HCT116 (cell line): ENCODE measurements at regions not wholly inside any gene's neighbourhood (a gene's known extent, or its start where the extent isn't known, plus 50 kb on each side); places are given as distances from the start of the nearest gene placed in this dataset.

Source experiments
- ATAC-seq: fragments of 200-7000 bp; cut with Tn5 transposase; 2 replicates; pipeline ENCODE4 v1.9.1; 2020; ENCODE audit warnings: mild to moderate bottlenecking, moderate library complexity
- BruUV-seq: library from RNA; stranded (reverse); fragments of 400-500 nt; replicated peaks from 2 replicates; lab custom pipeline; 2021; lab: Mats Ljungman, UMichigan
- CTCF ChIA-PET: fragments of 300-600 bp; sonication (Branson Sonifier 250); formaldehyde crosslinking; loops from one replicate; lab custom pipeline; 2021; ENCODE audit warnings: antibody characterized with exemption; lab: Charles Lee
- POLR2A ChIA-PET: fragments of 300-600, 350-600 bp; sonication (Branson Sonifier 250); formaldehyde crosslinking; loops from one replicate; lab custom pipeline; 2021; ENCODE audit warnings: antibody characterized with exemption; lab: Charles Lee
- RAD21 ChIA-PET, 2 experiments: fragments of 300-600 bp; sonication (Branson Sonifier 250); formaldehyde crosslinking; loops; one replicate each; lab custom pipeline; 2023; ENCODE audit warnings: low total read pairs in 2 of 2; ENCODE audit not compliant: uncharacterized antibody in 2 of 2, unreplicated experiment in 2 of 2, low non-redundant PET in 1 of 2; lab: Charles Lee
- DNase-seq: peaks from one replicate; pipeline ENCODE4 v3.0.0-alpha.2; 2010; ENCODE audit warnings: low read depth, low spot score
- H2AFZ ChIP-seq: fragments of 200-600 bp; shearing (Covaris generic), sonication (generic); 2 replicates; pipeline ENCODE4 v1.6.1; 2017; ENCODE audit warnings: low read depth, mixed run types, mixed read lengths, antibody characterized with exemption, low read length; ENCODE audit not compliant: poor library complexity, severe bottlenecking
- H3K27ac ChIP-seq: 2 replicates; pipeline ENCODE4 v1.5.1; 2012; ENCODE audit warnings: low read depth, low read length
- H3K27me3 ChIP-seq: fragments of 200-600 bp; sonication (generic); 2 replicates; pipeline ENCODE4 v1.6.1; 2016; ENCODE audit warnings: mixed run types, low read length, mixed read lengths; ENCODE audit not compliant: insufficient read depth
- H3K36me3 ChIP-seq, 2 experiments: fragments of 200-500 bp in 1 of 2; fragments of 200-600 bp in 1 of 2; sonication (Bioruptor generic) in 1 of 2; sonication (generic) in 1 of 2; 2 replicates each; pipeline versions ENCODE4 v1.5.1 to v1.6.1; 2014 to 2016; ENCODE audit warnings: low read length in 2 of 2, inconsistent platforms in 1 of 2, mixed read lengths in 1 of 2, mixed run types in 1 of 2; ENCODE audit not compliant: insufficient read depth in 2 of 2, control insufficient read depth in 1 of 2
- H3K4me1 ChIP-seq, 2 experiments: fragments of 200-600 bp in 1 of 2; sonication (generic) in 1 of 2; 2 replicates each; pipeline versions ENCODE4 v1.5.1 to v1.6.1; 2012 to 2017; ENCODE audit warnings: low read length in 2 of 2, inconsistent platforms in 1 of 2, mild to moderate bottlenecking in 1 of 2, mixed read lengths in 1 of 2, mixed run types in 1 of 2, moderate library complexity in 1 of 2; ENCODE audit not compliant: insufficient read depth in 2 of 2, control insufficient read depth in 1 of 2
- H3K4me2 ChIP-seq: fragments of 200-600 bp; sonication (generic); 2 replicates; pipeline ENCODE4 v1.6.1; 2017; ENCODE audit warnings: mixed run types, low read length, mixed read lengths
- H3K4me3 ChIP-seq, 2 experiments: fragments of 200-600 bp in 1 of 2; sonication (generic) in 1 of 2; replicated peaks in 1 of 2; 2 replicates each; pipeline ENCODE4 v1.5.1; 2011 to 2016; ENCODE audit warnings: low read length in 2 of 2, control low read depth in 1 of 2, low read depth in 1 of 2, mild to moderate bottlenecking in 1 of 2, mixed read lengths in 1 of 2, mixed run types in 1 of 2
- H3K79me2 ChIP-seq: fragments of 200-600 bp; sonication (generic); 2 replicates; pipeline ENCODE4 v1.6.1; 2017; ENCODE audit warnings: mild to moderate bottlenecking, mixed run types, low read length, moderate library complexity, mixed read lengths; ENCODE audit not compliant: insufficient read depth
- H3K9ac ChIP-seq: fragments of 200-600 bp; sonication (generic); 2 replicates; pipeline ENCODE4 v1.6.1; 2016; ENCODE audit warnings: low read length, mixed read lengths
- H3K9me2 ChIP-seq: fragments of 200-600 bp; sonication (generic), shearing (Covaris generic); 2 replicates; pipeline ENCODE4 v1.6.1; 2017; ENCODE audit warnings: mixed run types, mild to moderate bottlenecking, moderate library complexity; ENCODE audit not compliant: insufficient read depth
- H3K9me3 ChIP-seq, 2 experiments: fragments of 200-500 bp in 1 of 2; fragments of 200-600 bp in 1 of 2; sonication (Bioruptor generic) in 1 of 2; sonication (generic) in 1 of 2; 2 replicates each; pipeline ENCODE4 v1.6.1; 2014 to 2017; ENCODE audit warnings: low read length in 2 of 2, mixed read lengths in 2 of 2, inconsistent platforms in 1 of 2, low read depth in 1 of 2, mild to moderate bottlenecking in 1 of 2, mixed run types in 1 of 2, moderate library complexity in 1 of 2; ENCODE audit not compliant: control insufficient read depth in 1 of 2, insufficient read depth in 1 of 2
- H4K20me1 ChIP-seq: fragments of 200-600 bp; sonication (generic), shearing (Covaris generic); 2 replicates; pipeline ENCODE4 v1.6.1; 2017; ENCODE audit warnings: mixed run types, mild to moderate bottlenecking, moderate library complexity; ENCODE audit not compliant: insufficient read depth
- CEBPB ChIP-seq: IDR thresholded peaks from 2 replicates; pipeline ENCODE4 v1.6.1; 2012; ENCODE audit warnings: low read depth
- EGR1 ChIP-seq: IDR thresholded peaks from 2 replicates; pipeline ENCODE4 v1.6.1; 2012; ENCODE audit warnings: low read depth
- ELF1 ChIP-seq: IDR thresholded peaks from 2 replicates; pipeline ENCODE4 v1.6.1; 2012; ENCODE audit warnings: low read depth, borderline replicate concordance
- EZH2phosphoT487 ChIP-seq: fragments of 200-600 bp; IDR thresholded peaks from 2 replicates; pipeline ENCODE4 v1.6.1; 2018; ENCODE audit warnings: antibody characterized with exemption, borderline replicate concordance
- POLR2A ChIP-seq: IDR thresholded peaks from 2 replicates; pipeline ENCODE4 v1.7.0; 2011; ENCODE audit warnings: borderline replicate concordance; ENCODE audit not compliant: insufficient read depth, insufficient read length; ENCODE audit errors: extremely low read depth
- RAD21 ChIP-seq: IDR thresholded peaks from 2 replicates; pipeline ENCODE4 v1.6.1; 2012; ENCODE audit warnings: low read depth, mild to moderate bottlenecking
- TCF7L2 ChIP-seq: IDR thresholded peaks from 2 replicates; pipeline ENCODE4 v1.7.0; 2011; ENCODE audit warnings: borderline replicate concordance, inconsistent platforms; ENCODE audit not compliant: insufficient read depth, insufficient read length; ENCODE audit errors: extremely low read depth
- YY1 ChIP-seq: IDR thresholded peaks from 2 replicates; pipeline ENCODE4 v1.6.1; 2011; ENCODE audit warnings: low read length, low read depth, moderate library complexity, mild to moderate bottlenecking; ENCODE audit not compliant: insufficient replicate concordance; ENCODE audit errors: extremely low read depth
- ZFX ChIP-seq: fragments of 450-650 bp; IDR thresholded peaks from 2 replicates; pipeline ENCODE4 v1.6.1; 2017
- ZNF274 ChIP-seq: fragments of 200-500 bp; sonication (Bioruptor generic); IDR thresholded peaks from 2 replicates; pipeline ENCODE4 v1.6.1; 2014; ENCODE audit warnings: mild to moderate bottlenecking, low read depth, low read length, inconsistent platforms
- intact Hi-C: fragments of 100-400 bp; cut with micrococcal nuclease; formaldehyde crosslinking; loops from 2 replicates; pipeline ENCODE4 v1.10.0; 2022
- TF ChIP-seq, protein P1 (sequence below): IDR thresholded peaks from 2 replicates; pipeline ENCODE4 v1.6.1; 2012
- TF ChIP-seq, protein P2 (sequence below), 3 experiments: fragments of 200-600 bp in 1 of 3; sonication (generic) in 1 of 3; IDR thresholded peaks in 2 of 3; conservative IDR thresholded peaks in 1 of 3; 2 replicates each; pipeline ENCODE4 v1.5.1; 2012 to 2017; ENCODE audit warnings: low read depth in 2 of 3, low read length in 2 of 3, antibody characterized with exemption in 1 of 3, borderline replicate concordance in 1 of 3, control low read depth in 1 of 3, mild to moderate bottlenecking in 1 of 3, mixed read lengths in 1 of 3, mixed run types in 1 of 3, moderate library complexity in 1 of 3; ENCODE audit not compliant: insufficient read depth in 1 of 3
- TF ChIP-seq, protein P3 (sequence below): IDR thresholded peaks from 2 replicates; pipeline ENCODE4 v1.6.1; 2012
- TF ChIP-seq, protein P4 (sequence below): IDR thresholded peaks from 2 replicates; pipeline ENCODE4 v1.6.1; 2011; ENCODE audit warnings: mild to moderate bottlenecking, low read length, moderate library complexity; ENCODE audit not compliant: insufficient replicate concordance; ENCODE audit errors: extremely low read depth

DNA sequence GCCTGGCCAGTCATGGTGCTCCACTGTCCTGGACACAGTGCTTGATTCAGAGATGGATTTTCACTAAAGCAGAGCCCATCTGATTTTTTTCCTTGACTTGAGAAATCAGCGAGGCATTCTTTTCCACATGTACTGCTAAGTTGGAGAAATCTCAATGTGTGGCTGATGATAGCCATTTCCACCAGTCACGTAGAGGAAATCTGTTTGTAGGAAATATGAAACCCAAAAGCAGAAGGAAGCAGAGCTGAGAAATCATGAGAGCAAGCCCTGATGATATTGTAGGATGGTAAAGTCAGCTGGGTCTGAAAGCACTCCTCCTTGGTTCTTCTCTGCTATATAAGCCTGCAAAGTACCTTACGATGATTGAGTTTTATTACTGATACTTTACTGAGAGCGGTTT is 1233.4 kb downstream of the ROBO2 start:
- ChIA-PET CTCF (no interaction called here), RAD21 (no interaction called here)
- peaks cover 0 to 25% of the 10 kb centered on the region in 2 experiments; a peak in 2 of 4 replicates for H3K9me3 ChIP-seq

DNA sequence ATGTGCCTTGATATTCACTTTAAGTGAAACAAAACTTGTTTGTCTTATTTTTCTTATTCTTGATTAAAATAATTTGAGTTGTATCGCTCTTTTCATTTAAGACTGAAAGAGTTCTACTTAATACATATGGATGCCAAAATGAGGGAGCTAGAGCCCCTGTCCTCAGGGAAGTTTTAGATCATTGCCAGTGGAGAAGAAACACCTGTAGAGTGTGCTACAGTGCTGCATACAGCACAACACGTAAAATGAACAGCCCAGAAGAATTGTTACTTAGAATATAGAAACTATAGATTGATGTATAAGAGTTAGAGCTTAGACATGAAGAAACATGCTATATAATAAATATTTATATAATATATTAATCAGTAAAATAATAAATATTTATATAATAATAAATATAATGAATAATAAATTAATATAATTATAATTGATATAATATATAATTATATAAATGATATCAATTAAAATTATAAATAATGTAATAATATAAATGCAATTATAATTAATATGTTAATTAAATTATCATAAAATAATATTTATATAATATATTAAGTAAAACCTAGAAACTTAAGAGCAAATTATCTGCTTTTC is 1234.7 kb downstream of the ROBO2 start:
- Histone ChIP-seq H3K27ac (no peak overlapping the region), H3K4me3 (no peak overlapping the region), H3K9me3 (peaks cover 4 to 15% of the 10 kb centered on the region in 2 experiments; a peak in 2 of 4 replicates), H4K20me1 (no peaks in the 10 kb centered on the region), H3K9me2 (no peaks in the 10 kb centered on the region), H3K27me3 (no peaks in the 10 kb centered on the region), H3K4me2 (no peak overlapping the region), H2AFZ (no peak overlapping the region), H3K79me2 (no peaks in the 10 kb centered on the region), H3K36me3 (no peaks in the 10 kb centered on the region), H3K9ac (no peak overlapping the region), H3K4me1 (no peaks in the 10 kb centered on the region)
- DNase-seq = no peak
- CTCF ChIA-PET = no interaction called here
- POLR2A ChIA-PET = no interaction called here
- BruUV-seq = no TSS peak
- RAD21 ChIA-PET = no interaction called here
- no peak for ATAC-seq
- intact Hi-C loops = no loop called here
- TF ChIP-seq YY1 (no peak), EGR1 (no peak), ZFX (no peak), POLR2A (no peak), RAD21 (no peak), ZNF274 (no peak), EZH2phosphoT487 (no peak), TCF7L2 (no peak), CEBPB (no peak)
- TF ChIP-seq, protein P1, sequence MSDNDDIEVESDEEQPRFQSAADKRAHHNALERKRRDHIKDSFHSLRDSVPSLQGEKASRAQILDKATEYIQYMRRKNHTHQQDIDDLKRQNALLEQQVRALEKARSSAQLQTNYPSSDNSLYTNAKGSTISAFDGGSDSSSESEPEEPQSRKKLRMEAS = no peak
- TF ChIP-seq, protein P2, sequence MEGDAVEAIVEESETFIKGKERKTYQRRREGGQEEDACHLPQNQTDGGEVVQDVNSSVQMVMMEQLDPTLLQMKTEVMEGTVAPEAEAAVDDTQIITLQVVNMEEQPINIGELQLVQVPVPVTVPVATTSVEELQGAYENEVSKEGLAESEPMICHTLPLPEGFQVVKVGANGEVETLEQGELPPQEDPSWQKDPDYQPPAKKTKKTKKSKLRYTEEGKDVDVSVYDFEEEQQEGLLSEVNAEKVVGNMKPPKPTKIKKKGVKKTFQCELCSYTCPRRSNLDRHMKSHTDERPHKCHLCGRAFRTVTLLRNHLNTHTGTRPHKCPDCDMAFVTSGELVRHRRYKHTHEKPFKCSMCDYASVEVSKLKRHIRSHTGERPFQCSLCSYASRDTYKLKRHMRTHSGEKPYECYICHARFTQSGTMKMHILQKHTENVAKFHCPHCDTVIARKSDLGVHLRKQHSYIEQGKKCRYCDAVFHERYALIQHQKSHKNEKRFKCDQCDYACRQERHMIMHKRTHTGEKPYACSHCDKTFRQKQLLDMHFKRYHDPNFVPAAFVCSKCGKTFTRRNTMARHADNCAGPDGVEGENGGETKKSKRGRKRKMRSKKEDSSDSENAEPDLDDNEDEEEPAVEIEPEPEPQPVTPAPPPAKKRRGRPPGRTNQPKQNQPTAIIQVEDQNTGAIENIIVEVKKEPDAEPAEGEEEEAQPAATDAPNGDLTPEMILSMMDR (IDR thresholded peaks at IDR 0.05 in 2 of 3, conservative IDR thresholded peaks at IDR 0.05 in 1 of 3; ENCODE audit: borderline replicate concordance in 1 of 3, insufficient read depth in 1 of 3, low read depth in 2 of 3, low read length in 2 of 3) = no peak
- TF ChIP-seq, protein P3, sequence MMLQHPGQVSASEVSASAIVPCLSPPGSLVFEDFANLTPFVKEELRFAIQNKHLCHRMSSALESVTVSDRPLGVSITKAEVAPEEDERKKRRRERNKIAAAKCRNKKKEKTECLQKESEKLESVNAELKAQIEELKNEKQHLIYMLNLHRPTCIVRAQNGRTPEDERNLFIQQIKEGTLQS = no peak

More for the DNA sequence above, 1233.4 kb downstream of the ROBO2 start:
- H3K9ac ChIP-seq = no peak overlapping the region
- H3K4me1 ChIP-seq = no peaks in the 10 kb centered on the region
- no peaks in the 10 kb centered on the region for H3K27me3 ChIP-seq
- no TSS peak for BruUV-seq
- no peak for DNase-seq
- no peak overlapping the region for H3K4me3 ChIP-seq
- POLR2A ChIA-PET = no interaction called here
- TF ChIP-seq, protein P4, sequence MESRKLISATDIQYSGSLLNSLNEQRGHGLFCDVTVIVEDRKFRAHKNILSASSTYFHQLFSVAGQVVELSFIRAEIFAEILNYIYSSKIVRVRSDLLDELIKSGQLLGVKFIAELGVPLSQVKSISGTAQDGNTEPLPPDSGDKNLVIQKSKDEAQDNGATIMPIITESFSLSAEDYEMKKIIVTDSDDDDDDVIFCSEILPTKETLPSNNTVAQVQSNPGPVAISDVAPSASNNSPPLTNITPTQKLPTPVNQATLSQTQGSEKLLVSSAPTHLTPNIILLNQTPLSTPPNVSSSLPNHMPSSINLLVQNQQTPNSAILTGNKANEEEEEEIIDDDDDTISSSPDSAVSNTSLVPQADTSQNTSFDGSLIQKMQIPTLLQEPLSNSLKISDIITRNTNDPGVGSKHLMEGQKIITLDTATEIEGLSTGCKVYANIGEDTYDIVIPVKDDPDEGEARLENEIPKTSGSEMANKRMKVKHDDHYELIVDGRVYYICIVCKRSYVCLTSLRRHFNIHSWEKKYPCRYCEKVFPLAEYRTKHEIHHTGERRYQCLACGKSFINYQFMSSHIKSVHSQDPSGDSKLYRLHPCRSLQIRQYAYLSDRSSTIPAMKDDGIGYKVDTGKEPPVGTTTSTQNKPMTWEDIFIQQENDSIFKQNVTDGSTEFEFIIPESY = no peak
- no peak for TF ChIP-seq ELF1
- TF ChIP-seq ZNF274 = no peak
- no peak for TF ChIP-seq CEBPB
- ATAC-seq = no peak
- H3K27ac ChIP-seq = no peak overlapping the region
- H4K20me1 ChIP-seq = no peaks in the 10 kb centered on the region
- no peaks in the 10 kb centered on the region for H3K9me2 ChIP-seq
- H2AFZ ChIP-seq = no peak overlapping the region
- no peaks in the 10 kb centered on the region for H3K36me3 ChIP-seq
- H3K79me2 ChIP-seq = no peaks in the 10 kb centered on the region
- intact Hi-C loops = no loop called here
- H3K4me2 ChIP-seq = no peak overlapping the region
